K562 (cell line): ENCODE measurements at regions not wholly inside any gene's neighbourhood (a gene's known extent, or its start where the extent isn't known, plus 50 kb on each side); places are given as distances from the start of the nearest gene placed in this dataset.

ENCODE experiments used
- CTCF ChIP-seq, 3 experiments: IDR thresholded peaks in 2 of 3; conservative IDR thresholded peaks in 1 of 3; 2 replicates each; pipeline ENCODE4 v1.5.1; 2011 to 2012; ENCODE audit warnings: low read length in 3 of 3, mild to moderate bottlenecking in 3 of 3, control low read depth in 2 of 3, improper control_type of control experiment in 1 of 3, inconsistent platforms in 1 of 3, low read depth in 1 of 3, mixed read lengths in 1 of 3, moderate library complexity in 1 of 3; ENCODE audit not compliant: insufficient read depth in 2 of 3
- CUX1 ChIP-seq: fragments of 200-800 bp; sonication (Bioruptor generic); IDR thresholded peaks from 2 replicates; pipeline ENCODE4 v1.6.1; 2016; ENCODE audit warnings: missing genetic modification characterization, missing compliant biosample characterization
- HIVEP1 ChIP-seq: fragments of 250-450 bp; sonication (Bioruptor Pico); IDR thresholded peaks from 2 replicates; pipeline ENCODE4 v1.4.0; 2020; ENCODE audit warnings: mild to moderate bottlenecking
- JUND ChIP-seq, 2 experiments: IDR thresholded peaks; 2 replicates in 1 of 2; 3 replicates in 1 of 2; pipeline ENCODE4 v1.6.1; 2011; ENCODE audit warnings: borderline replicate concordance in 2 of 2, low read depth in 2 of 2, low read length in 2 of 2, improper control_type of control experiment in 1 of 2, missing biosample characterization in 1 of 2, missing genetic modification characterization in 1 of 2, missing genetic modification reagents in 1 of 2
- KLF1 ChIP-seq: fragments of 450-650 bp; IDR thresholded peaks from 2 replicates; pipeline ENCODE4 v1.6.1; 2016; ENCODE audit warnings: missing genetic modification characterization, missing compliant biosample characterization
- MEF2A ChIP-seq: IDR thresholded peaks from 2 replicates; pipeline ENCODE4 v1.6.1; 2011; ENCODE audit warnings: low read depth, mild to moderate bottlenecking, low read length, moderate library complexity; ENCODE audit not compliant: control insufficient read depth
- MTA3 ChIP-seq: fragments of 450-650 bp; formaldehyde crosslinking; IDR thresholded peaks from 2 replicates; pipeline ENCODE4 v1.6.1; 2017; ENCODE audit warnings: mild to moderate bottlenecking, borderline replicate concordance
- PRDM10 ChIP-seq: fragments of 450-650 bp; IDR thresholded peaks from 2 replicates; pipeline ENCODE4 v1.6.1; 2018; ENCODE audit not compliant: partially characterized antibody
- PTTG1 ChIP-seq: fragments of 450-650 bp; IDR thresholded peaks from 2 replicates; pipeline ENCODE4 v1.6.1; 2016; ENCODE audit warnings: low read depth, mild to moderate bottlenecking, missing genetic modification characterization, missing compliant biosample characterization
- RAD21 ChIP-seq, 2 experiments: fragments of 250-450 bp in 1 of 2; fragments of 450-650 bp in 1 of 2; sonication (Bioruptor Pico) in 1 of 2; formaldehyde crosslinking in 1 of 2; IDR thresholded peaks in 1 of 2; conservative IDR thresholded peaks in 1 of 2; 2 replicates each; pipeline versions ENCODE4 v1.4.0 to v1.8.0; 2020 to 2022; ENCODE audit warnings: mild to moderate bottlenecking in 2 of 2, moderate library complexity in 1 of 2
- THRB ChIP-seq: fragments of 450-650 bp; formaldehyde crosslinking; conservative IDR thresholded peaks from 2 replicates; pipeline ENCODE4 v1.4.0; 2022; ENCODE audit warnings: mild to moderate bottlenecking, missing genetic modification characterization
- ZNF140 ChIP-seq: fragments of 250-450 bp; sonication (Bioruptor Pico); IDR thresholded peaks from 2 replicates; pipeline ENCODE4 v1.8.0; 2021; ENCODE audit warnings: moderate library complexity, mild to moderate bottlenecking, inconsistent platforms
- ZNF57 ChIP-seq: fragments of 450-650 bp; formaldehyde crosslinking; IDR thresholded peaks from 2 replicates; pipeline ENCODE4 v1.4.0; 2020; ENCODE audit warnings: mild to moderate bottlenecking, moderate library complexity
- ZNF644 ChIP-seq: fragments of 200-800 bp; sonication (Bioruptor generic); IDR thresholded peaks from 2 replicates; pipeline ENCODE4 v1.6.1; 2016; ENCODE audit warnings: low read depth, missing genetic modification characterization, missing compliant biosample characterization

GRCh38 chr13:73300718-73301425, 242.1 kb downstream of the KLF5 start:
- no peak for TF ChIP-seq THRB (CRISPR knock-in tag)
- TF ChIP-seq PRDM10, result no peak
- TF ChIP-seq KLF1 (tag), result no peak
- no peak for TF ChIP-seq HIVEP1 (CRISPR knock-in tag)
- TF ChIP-seq CTCF (IDR thresholded peaks at IDR 0.05 in 2 of 3, conservative IDR thresholded peaks at IDR 0.05 in 1 of 3; ENCODE audit: insufficient read depth in 2 of 3, low read depth in 1 of 3, low read length in 3 of 3), result no peak
- TF ChIP-seq JUND (IDR thresholded peaks at IDR 0.05; ENCODE audit: borderline replicate concordance, low read depth, low read length), result no peak
- no peak for TF ChIP-seq JUND (tag; IDR thresholded peaks at IDR 0.05; ENCODE audit: borderline replicate concordance, low read depth, low read length)
- no peak for TF ChIP-seq ZNF140 (CRISPR knock-in tag)
- no peak for TF ChIP-seq MEF2A
- TF ChIP-seq CUX1 (CRISPR knock-in tag), result no peak
- no peak for TF ChIP-seq MTA3
- no peak for TF ChIP-seq PTTG1 (tag)
- no peak for TF ChIP-seq RAD21 (CRISPR knock-in tag; conservative IDR thresholded peaks at IDR 0.05 in 1 of 2, IDR thresholded peaks at IDR 0.05 in 1 of 2)
- no peak for TF ChIP-seq ZNF644 (tag)
- no peak for TF ChIP-seq ZNF57 (CRISPR knock-in tag)
